ENCODE measurements at regions not wholly inside any gene's neighbourhood (a gene's known extent, or its start where the extent isn't known, plus 50 kb on each side); places are given as distances from the start of the nearest gene placed in this dataset.

GRCh38 chr5:93322974-93323860, 257.8 kb downstream of the NR2F1-AS1 start:
- TF ChIP-seq CTCF (conservative IDR thresholded peaks at IDR 0.05) (no peak), ZFX (IDR thresholded peaks at IDR 0.05) (no peak)
